HCT116 (cell line): ENCODE measurements at regions not wholly inside any gene's neighbourhood (a gene's known extent, or its start where the extent isn't known, plus 50 kb on each side); places are given as distances from the start of the nearest gene placed in this dataset.

Experiments
- ATAC-seq: fragments of 200-7000 bp; cut with Tn5 transposase; 2 replicates; pipeline ENCODE4 v1.9.1; 2020; ENCODE audit warnings: mild to moderate bottlenecking, moderate library complexity
- BruUV-seq: library from RNA; stranded (reverse); fragments of 400-500 nt; replicated peaks from 2 replicates; lab custom pipeline; 2021; lab: Mats Ljungman, UMichigan
- CTCF ChIA-PET: fragments of 300-600 bp; sonication (Branson Sonifier 250); formaldehyde crosslinking; loops from one replicate; lab custom pipeline; 2021; ENCODE audit warnings: antibody characterized with exemption; lab: Charles Lee
- POLR2A ChIA-PET: fragments of 300-600, 350-600 bp; sonication (Branson Sonifier 250); formaldehyde crosslinking; loops from one replicate; lab custom pipeline; 2021; ENCODE audit warnings: antibody characterized with exemption; lab: Charles Lee
- RAD21 ChIA-PET, 2 experiments: fragments of 300-600 bp; sonication (Branson Sonifier 250); formaldehyde crosslinking; loops; one replicate each; lab custom pipeline; 2023; ENCODE audit warnings: low total read pairs in 2 of 2; ENCODE audit not compliant: uncharacterized antibody in 2 of 2, unreplicated experiment in 2 of 2, low non-redundant PET in 1 of 2; lab: Charles Lee
- DNase-seq: peaks from one replicate; pipeline ENCODE4 v3.0.0-alpha.2; 2010; ENCODE audit warnings: low read depth, low spot score
- H2AFZ ChIP-seq: fragments of 200-600 bp; shearing (Covaris generic), sonication (generic); 2 replicates; pipeline ENCODE4 v1.6.1; 2017; ENCODE audit warnings: low read depth, mixed run types, mixed read lengths, antibody characterized with exemption, low read length; ENCODE audit not compliant: poor library complexity, severe bottlenecking
- H3K27ac ChIP-seq: 2 replicates; pipeline ENCODE4 v1.5.1; 2012; ENCODE audit warnings: low read depth, low read length
- H3K27me3 ChIP-seq: fragments of 200-600 bp; sonication (generic); 2 replicates; pipeline ENCODE4 v1.6.1; 2016; ENCODE audit warnings: mixed run types, low read length, mixed read lengths; ENCODE audit not compliant: insufficient read depth
- H3K36me3 ChIP-seq, 2 experiments: fragments of 200-500 bp in 1 of 2; fragments of 200-600 bp in 1 of 2; sonication (Bioruptor generic) in 1 of 2; sonication (generic) in 1 of 2; 2 replicates each; pipeline versions ENCODE4 v1.5.1 to v1.6.1; 2014 to 2016; ENCODE audit warnings: low read length in 2 of 2, inconsistent platforms in 1 of 2, mixed read lengths in 1 of 2, mixed run types in 1 of 2; ENCODE audit not compliant: insufficient read depth in 2 of 2, control insufficient read depth in 1 of 2
- H3K4me1 ChIP-seq, 2 experiments: fragments of 200-600 bp in 1 of 2; sonication (generic) in 1 of 2; 2 replicates each; pipeline versions ENCODE4 v1.5.1 to v1.6.1; 2012 to 2017; ENCODE audit warnings: low read length in 2 of 2, inconsistent platforms in 1 of 2, mild to moderate bottlenecking in 1 of 2, mixed read lengths in 1 of 2, mixed run types in 1 of 2, moderate library complexity in 1 of 2; ENCODE audit not compliant: insufficient read depth in 2 of 2, control insufficient read depth in 1 of 2
- H3K4me2 ChIP-seq: fragments of 200-600 bp; sonication (generic); 2 replicates; pipeline ENCODE4 v1.6.1; 2017; ENCODE audit warnings: mixed run types, low read length, mixed read lengths
- H3K4me3 ChIP-seq, 2 experiments: fragments of 200-600 bp in 1 of 2; sonication (generic) in 1 of 2; replicated peaks in 1 of 2; 2 replicates each; pipeline ENCODE4 v1.5.1; 2011 to 2016; ENCODE audit warnings: low read length in 2 of 2, control low read depth in 1 of 2, low read depth in 1 of 2, mild to moderate bottlenecking in 1 of 2, mixed read lengths in 1 of 2, mixed run types in 1 of 2
- H3K79me2 ChIP-seq: fragments of 200-600 bp; sonication (generic); 2 replicates; pipeline ENCODE4 v1.6.1; 2017; ENCODE audit warnings: mild to moderate bottlenecking, mixed run types, low read length, moderate library complexity, mixed read lengths; ENCODE audit not compliant: insufficient read depth
- H3K9ac ChIP-seq: fragments of 200-600 bp; sonication (generic); 2 replicates; pipeline ENCODE4 v1.6.1; 2016; ENCODE audit warnings: low read length, mixed read lengths
- H3K9me2 ChIP-seq: fragments of 200-600 bp; sonication (generic), shearing (Covaris generic); 2 replicates; pipeline ENCODE4 v1.6.1; 2017; ENCODE audit warnings: mixed run types, mild to moderate bottlenecking, moderate library complexity; ENCODE audit not compliant: insufficient read depth
- H3K9me3 ChIP-seq, 2 experiments: fragments of 200-500 bp in 1 of 2; fragments of 200-600 bp in 1 of 2; sonication (Bioruptor generic) in 1 of 2; sonication (generic) in 1 of 2; 2 replicates each; pipeline ENCODE4 v1.6.1; 2014 to 2017; ENCODE audit warnings: low read length in 2 of 2, mixed read lengths in 2 of 2, inconsistent platforms in 1 of 2, low read depth in 1 of 2, mild to moderate bottlenecking in 1 of 2, mixed run types in 1 of 2, moderate library complexity in 1 of 2; ENCODE audit not compliant: control insufficient read depth in 1 of 2, insufficient read depth in 1 of 2
- H4K20me1 ChIP-seq: fragments of 200-600 bp; sonication (generic), shearing (Covaris generic); 2 replicates; pipeline ENCODE4 v1.6.1; 2017; ENCODE audit warnings: mixed run types, mild to moderate bottlenecking, moderate library complexity; ENCODE audit not compliant: insufficient read depth
- CBX3 ChIP-seq: IDR thresholded peaks from 2 replicates; pipeline ENCODE4 v1.6.1; 2012; ENCODE audit warnings: low read depth
- ELF1 ChIP-seq: IDR thresholded peaks from 2 replicates; pipeline ENCODE4 v1.6.1; 2012; ENCODE audit warnings: low read depth, borderline replicate concordance
- FOSL1 ChIP-seq: IDR thresholded peaks from 2 replicates; pipeline ENCODE4 v1.6.1; 2012; ENCODE audit warnings: low read depth
- MAX ChIP-seq: IDR thresholded peaks from 2 replicates; pipeline ENCODE4 v1.6.1; 2012
- POLR2A ChIP-seq: IDR thresholded peaks from 2 replicates; pipeline ENCODE4 v1.7.0; 2011; ENCODE audit warnings: borderline replicate concordance; ENCODE audit not compliant: insufficient read depth, insufficient read length; ENCODE audit errors: extremely low read depth
- REST ChIP-seq: IDR thresholded peaks from 2 replicates; pipeline ENCODE4 v1.6.1; 2012; ENCODE audit warnings: low read depth
- SIN3A ChIP-seq: IDR thresholded peaks from 2 replicates; pipeline ENCODE4 v1.6.1; 2012; ENCODE audit warnings: low read depth
- SP1 ChIP-seq: IDR thresholded peaks from 2 replicates; pipeline ENCODE4 v1.6.1; 2012; ENCODE audit warnings: low read depth
- SRF ChIP-seq: IDR thresholded peaks from 2 replicates; pipeline ENCODE4 v1.6.1; 2012; ENCODE audit warnings: low read depth
- TCF7L2 ChIP-seq: IDR thresholded peaks from 2 replicates; pipeline ENCODE4 v1.7.0; 2011; ENCODE audit warnings: borderline replicate concordance, inconsistent platforms; ENCODE audit not compliant: insufficient read depth, insufficient read length; ENCODE audit errors: extremely low read depth
- YY1 ChIP-seq: IDR thresholded peaks from 2 replicates; pipeline ENCODE4 v1.6.1; 2011; ENCODE audit warnings: low read length, low read depth, moderate library complexity, mild to moderate bottlenecking; ENCODE audit not compliant: insufficient replicate concordance; ENCODE audit errors: extremely low read depth
- ZNF274 ChIP-seq: fragments of 200-500 bp; sonication (Bioruptor generic); IDR thresholded peaks from 2 replicates; pipeline ENCODE4 v1.6.1; 2014; ENCODE audit warnings: mild to moderate bottlenecking, low read depth, low read length, inconsistent platforms
- intact Hi-C: fragments of 100-400 bp; cut with micrococcal nuclease; formaldehyde crosslinking; loops from 2 replicates; pipeline ENCODE4 v1.10.0; 2022
- TF ChIP-seq, protein P1 (sequence below): IDR thresholded peaks from 2 replicates; pipeline ENCODE4 v1.6.1; 2011; ENCODE audit warnings: mild to moderate bottlenecking, low read length, moderate library complexity; ENCODE audit not compliant: insufficient replicate concordance; ENCODE audit errors: extremely low read depth
- TF ChIP-seq, protein P2 (sequence below): IDR thresholded peaks from 2 replicates; pipeline ENCODE4 v1.6.1; 2012

- ATAC-seq, result no peak
- POLR2A ChIA-PET, result no interaction called here
- BruUV-seq, result no TSS peak
- Histone ChIP-seq H3K4me2 (no peak overlapping the region), H3K4me1 (no peaks in the 10 kb centered on the region), H3K9me2 (no peaks in the 10 kb centered on the region), H3K4me3 (no peak overlapping the region), H3K9ac (no peak overlapping the region), H4K20me1 (no peaks in the 10 kb centered on the region), H3K36me3 (no peaks in the 10 kb centered on the region), H3K9me3 (peaks cover 12 to 25% of the 10 kb centered on the region in 2 experiments; a peak in 2 of 4 replicates), H3K79me2 (no peaks in the 10 kb centered on the region), H2AFZ (no peak overlapping the region), H3K27me3 (no peaks in the 10 kb centered on the region), H3K27ac (no peak overlapping the region)
- RAD21 ChIA-PET, result no interaction called here
- DNase-seq, result no peak
- CTCF ChIA-PET, result no interaction called here
- intact Hi-C loops, result no loop called here
- TF ChIP-seq TCF7L2 (no peak), SRF (no peak), ELF1 (no peak), SP1 (no peak), ZNF274 (no peak), FOSL1 (no peak), YY1 (no peak), POLR2A (no peak), CBX3 (no peak), REST (no peak), SIN3A (no peak), MAX (no peak)
- TF ChIP-seq, protein P1, sequence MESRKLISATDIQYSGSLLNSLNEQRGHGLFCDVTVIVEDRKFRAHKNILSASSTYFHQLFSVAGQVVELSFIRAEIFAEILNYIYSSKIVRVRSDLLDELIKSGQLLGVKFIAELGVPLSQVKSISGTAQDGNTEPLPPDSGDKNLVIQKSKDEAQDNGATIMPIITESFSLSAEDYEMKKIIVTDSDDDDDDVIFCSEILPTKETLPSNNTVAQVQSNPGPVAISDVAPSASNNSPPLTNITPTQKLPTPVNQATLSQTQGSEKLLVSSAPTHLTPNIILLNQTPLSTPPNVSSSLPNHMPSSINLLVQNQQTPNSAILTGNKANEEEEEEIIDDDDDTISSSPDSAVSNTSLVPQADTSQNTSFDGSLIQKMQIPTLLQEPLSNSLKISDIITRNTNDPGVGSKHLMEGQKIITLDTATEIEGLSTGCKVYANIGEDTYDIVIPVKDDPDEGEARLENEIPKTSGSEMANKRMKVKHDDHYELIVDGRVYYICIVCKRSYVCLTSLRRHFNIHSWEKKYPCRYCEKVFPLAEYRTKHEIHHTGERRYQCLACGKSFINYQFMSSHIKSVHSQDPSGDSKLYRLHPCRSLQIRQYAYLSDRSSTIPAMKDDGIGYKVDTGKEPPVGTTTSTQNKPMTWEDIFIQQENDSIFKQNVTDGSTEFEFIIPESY, result no peak
- TF ChIP-seq, protein P2, sequence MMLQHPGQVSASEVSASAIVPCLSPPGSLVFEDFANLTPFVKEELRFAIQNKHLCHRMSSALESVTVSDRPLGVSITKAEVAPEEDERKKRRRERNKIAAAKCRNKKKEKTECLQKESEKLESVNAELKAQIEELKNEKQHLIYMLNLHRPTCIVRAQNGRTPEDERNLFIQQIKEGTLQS, result no peak
These were observed 450.7 kb upstream of the PIK3C3 start for GRCh38 chr18:41504316-41504715.
